ENCODE measurements at regions not wholly inside any gene's neighbourhood (a gene's known extent, or its start where the extent isn't known, plus 50 kb on each side); places are given as distances from the start of the nearest gene placed in this dataset.
A peak's percentile ranks its signal among the peaks of the same experiment; 100 is the strongest.
"Not testable (repeated sequence)": the region's sequence is repeated elsewhere in the genome, so short reads cannot be mapped to it uniquely, and the experiment has no call there.

DNA sequence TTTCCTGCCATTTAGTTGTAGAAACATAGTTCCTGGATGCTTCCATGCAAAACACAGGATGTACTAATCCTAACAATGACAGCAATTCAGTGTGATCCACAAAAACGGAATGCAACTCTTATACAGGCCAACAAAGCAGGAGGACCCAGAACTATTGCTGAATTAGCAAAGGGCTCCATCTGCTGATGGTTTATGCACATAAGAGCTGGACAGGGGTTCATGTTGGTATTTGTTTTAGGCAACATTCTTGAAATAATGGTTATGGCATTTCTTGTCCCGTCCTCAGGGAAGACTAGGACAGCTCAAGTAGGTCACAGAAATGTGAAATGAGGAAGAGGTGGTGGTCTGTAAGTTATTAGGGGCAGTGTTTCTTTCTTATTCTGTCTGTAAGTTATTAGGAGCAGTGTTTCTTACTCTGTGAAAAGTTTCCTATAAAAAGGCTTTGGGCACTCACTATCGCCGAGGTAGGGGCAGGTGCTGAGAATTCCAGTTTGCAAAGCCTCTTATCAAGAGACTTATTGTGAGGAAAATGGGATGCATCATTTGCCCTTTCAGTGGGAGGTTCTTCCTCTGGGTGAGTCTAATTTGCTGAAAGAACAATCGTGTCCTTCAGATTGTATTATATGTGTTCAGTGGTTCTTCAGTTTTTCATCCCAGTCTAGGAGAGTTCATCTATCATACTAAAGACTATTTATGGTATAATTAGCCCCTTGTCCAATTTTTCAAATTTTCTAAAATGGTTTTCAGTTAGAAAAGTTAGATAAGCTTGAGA, 171.1 kb downstream of the MCHR2 start:
- no peak overlapping the region for H3K27ac ChIP-seq (ENCODE audit: low read depth, low read length)
- H3K27me3 ChIP-seq (ENCODE audit: control insufficient read depth, insufficient read depth, low read length) = no peaks in the 10 kb centered on the region
- H3K9me3 ChIP-seq (ENCODE audit: control insufficient read depth, insufficient read depth, low read length) = no peaks in the 10 kb centered on the region
- peaks cover 7% of the 10 kb centered on the region for H3K4me1 ChIP-seq (ENCODE audit: control insufficient read depth, insufficient read depth, low read length)
- peak overlapping the region; percentile 59 for H3K4me3 ChIP-seq (ENCODE audit: low read depth, low read length)
- H3K36me3 ChIP-seq (ENCODE audit: control insufficient read depth, insufficient read depth, low read length) = no peaks in the 10 kb centered on the region
- H3K9ac ChIP-seq (ENCODE audit: low read depth, low read length) = peak overlapping the region; percentile 76

DNA sequence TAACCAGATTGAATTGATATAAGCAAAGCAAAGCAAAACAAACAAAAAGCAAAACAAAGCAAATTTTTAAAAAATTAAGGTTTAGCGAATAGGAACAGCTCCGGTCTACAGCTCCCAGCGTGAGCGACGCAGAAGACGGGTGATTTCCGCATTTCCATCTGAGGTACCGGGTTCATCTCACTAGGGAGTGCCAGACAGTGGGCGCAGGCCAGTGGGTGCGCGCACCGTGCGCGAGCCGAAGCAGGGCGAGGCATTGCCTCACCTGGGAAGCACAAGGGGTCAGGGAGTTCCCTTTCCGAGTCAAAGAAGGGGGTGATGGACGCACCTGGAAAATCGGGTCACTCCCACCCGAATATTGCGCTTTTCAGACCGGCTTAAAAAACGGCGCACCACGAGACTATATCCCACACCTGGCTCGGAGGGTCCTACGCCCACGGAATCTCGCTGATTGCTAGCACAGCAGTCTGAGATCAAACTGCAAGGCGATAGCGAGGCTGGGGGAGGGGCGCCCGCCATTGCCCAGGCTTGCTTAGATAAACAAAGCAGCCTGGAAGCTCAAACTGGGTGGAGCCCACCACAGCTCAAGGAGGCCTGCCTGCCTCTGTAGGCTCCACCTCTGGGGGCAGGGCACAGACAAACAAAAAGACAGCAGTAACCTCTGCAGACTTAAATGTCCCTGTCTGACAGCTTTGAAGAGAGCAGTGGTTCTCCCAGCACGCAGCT, 170.3 kb downstream of the MCHR2 start:
- Histone ChIP-seq H3K9ac (ENCODE audit: low read depth, low read length) (peak overlapping the region; percentile 76), H3K4me3 (ENCODE audit: low read depth, low read length) (peak overlapping the region; percentile 59)
- H3K36me3 ChIP-seq (ENCODE audit: control insufficient read depth, insufficient read depth, low read length); H3K4me1 ChIP-seq (ENCODE audit: control insufficient read depth, insufficient read depth, low read length); H3K27me3 ChIP-seq (ENCODE audit: control insufficient read depth, insufficient read depth, low read length); H3K9me3 ChIP-seq (ENCODE audit: control insufficient read depth, insufficient read depth, low read length); H3K27ac ChIP-seq (ENCODE audit: low read depth, low read length): not testable (repeated sequence)

DNA sequence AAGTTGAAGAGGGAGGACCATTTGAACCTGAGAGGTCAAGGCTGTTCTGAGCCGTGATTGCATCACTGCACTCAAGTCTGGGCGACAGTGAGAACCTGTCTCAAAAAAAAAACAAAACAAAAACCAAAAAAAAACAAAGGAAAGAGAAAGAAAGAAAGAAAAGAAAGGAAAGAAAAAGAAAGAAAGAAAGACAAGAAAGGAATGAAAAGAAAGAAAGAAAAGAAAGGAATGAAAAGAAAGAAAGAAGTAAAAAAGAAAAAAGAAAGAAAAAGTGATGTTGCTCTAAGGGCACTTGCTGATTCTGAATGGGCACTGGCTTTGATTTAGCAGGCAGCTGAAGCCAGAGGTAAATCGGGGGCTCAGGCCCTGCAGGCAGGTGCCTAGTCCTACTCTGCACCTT, 161.0 kb downstream of the MCHR2 start:
- H3K27me3 ChIP-seq (ENCODE audit: control insufficient read depth, insufficient read depth, low read length) = no peaks in the 10 kb centered on the region
- H3K36me3 ChIP-seq (ENCODE audit: control insufficient read depth, insufficient read depth, low read length) = no peaks in the 10 kb centered on the region
- no peak overlapping the region for H3K27ac ChIP-seq (ENCODE audit: low read depth, low read length)
- no peaks in the 10 kb centered on the region for H3K9me3 ChIP-seq (ENCODE audit: control insufficient read depth, insufficient read depth, low read length)
- H3K4me1 ChIP-seq (ENCODE audit: control insufficient read depth, insufficient read depth, low read length) = no peaks in the 10 kb centered on the region
- no peak overlapping the region for H3K9ac ChIP-seq (ENCODE audit: low read depth, low read length)
- H3K4me3 ChIP-seq (ENCODE audit: low read depth, low read length) = no peak overlapping the region

DNA sequence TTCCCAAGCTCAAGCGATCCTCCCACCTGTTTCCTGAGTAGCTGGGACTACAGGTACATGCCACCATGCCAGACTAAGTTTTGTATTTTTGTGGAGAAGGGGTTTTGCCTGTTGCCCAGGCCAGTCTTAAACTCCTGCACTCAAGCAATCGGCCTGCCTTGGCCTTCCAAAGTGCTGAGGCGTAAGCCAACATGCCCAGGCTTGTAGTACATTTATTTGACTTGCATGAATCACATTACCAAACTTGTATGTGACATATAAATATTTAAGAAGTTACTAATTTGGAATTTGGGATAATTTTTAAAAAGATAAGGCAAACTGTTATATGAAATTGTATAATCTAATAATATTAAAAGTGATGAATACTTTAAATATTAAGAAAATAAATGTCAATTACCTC, 157.6 kb downstream of the MCHR2 start:
- no peak overlapping the region for H3K9ac ChIP-seq (ENCODE audit: low read depth, low read length)
- H3K27me3 ChIP-seq (ENCODE audit: control insufficient read depth, insufficient read depth, low read length) = no peaks in the 10 kb centered on the region
- no peaks in the 10 kb centered on the region for H3K36me3 ChIP-seq (ENCODE audit: control insufficient read depth, insufficient read depth, low read length)
- no peak overlapping the region for H3K27ac ChIP-seq (ENCODE audit: low read depth, low read length)
- no peak overlapping the region for H3K4me3 ChIP-seq (ENCODE audit: low read depth, low read length)
- H3K9me3 ChIP-seq (ENCODE audit: control insufficient read depth, insufficient read depth, low read length) = no peaks in the 10 kb centered on the region
- H3K4me1 ChIP-seq (ENCODE audit: control insufficient read depth, insufficient read depth, low read length) = no peaks in the 10 kb centered on the region

DNA sequence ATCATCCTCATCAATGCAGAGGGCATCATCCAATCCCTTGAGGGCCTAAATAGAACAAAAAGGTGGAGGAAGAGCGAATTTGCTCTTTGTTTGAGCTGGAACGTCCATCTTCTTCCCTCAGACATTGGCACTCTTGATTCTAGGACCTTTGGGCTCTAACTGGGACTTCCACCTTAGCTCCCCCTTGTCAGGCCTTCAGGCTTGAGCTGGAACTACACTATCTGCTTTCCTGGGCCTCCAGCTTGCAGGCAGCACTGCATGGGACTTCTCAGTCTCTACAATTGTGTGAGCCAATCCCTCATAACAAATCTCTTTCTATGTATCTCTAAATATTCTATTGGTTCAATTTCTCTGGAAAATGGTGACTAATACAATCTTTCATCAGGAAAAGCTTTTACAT, 155.4 kb downstream of the MCHR2 start:
- Histone ChIP-seq H3K27ac (ENCODE audit: low read depth, low read length) (no peak overlapping the region), H3K27me3 (ENCODE audit: control insufficient read depth, insufficient read depth, low read length) (no peaks in the 10 kb centered on the region), H3K4me3 (ENCODE audit: low read depth, low read length) (no peak overlapping the region), H3K4me1 (ENCODE audit: control insufficient read depth, insufficient read depth, low read length) (no peaks in the 10 kb centered on the region), H3K9ac (ENCODE audit: low read depth, low read length) (no peak overlapping the region), H3K9me3 (ENCODE audit: control insufficient read depth, insufficient read depth, low read length) (no peaks in the 10 kb centered on the region), H3K36me3 (ENCODE audit: control insufficient read depth, insufficient read depth, low read length) (no peaks in the 10 kb centered on the region)

DNA sequence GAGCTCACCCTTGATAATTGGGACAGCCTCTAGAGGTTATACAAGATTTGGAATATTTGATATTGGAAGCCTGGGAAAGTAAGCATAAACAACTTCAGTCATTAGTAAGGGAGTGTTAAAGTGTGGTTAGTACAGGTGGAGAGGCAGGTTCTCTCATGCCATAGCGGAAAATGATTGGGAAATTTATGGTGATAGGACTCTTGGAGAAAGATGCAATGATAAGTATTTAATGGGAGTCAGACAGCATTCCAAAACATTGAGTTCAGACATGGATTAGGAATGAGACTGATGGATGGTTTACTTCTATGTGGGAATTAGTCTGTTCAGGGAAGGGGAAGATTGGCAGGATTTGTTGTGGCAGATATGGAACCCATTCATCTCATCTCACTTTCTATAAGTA, 152.7 kb downstream of the MCHR2 start:
- peaks cover 18% of the 10 kb centered on the region for H3K27me3 ChIP-seq (ENCODE audit: control insufficient read depth, insufficient read depth, low read length)
- no peak overlapping the region for H3K4me3 ChIP-seq (ENCODE audit: low read depth, low read length)
- no peak overlapping the region for H3K27ac ChIP-seq (ENCODE audit: low read depth, low read length)
- H3K9ac ChIP-seq (ENCODE audit: low read depth, low read length) = no peak overlapping the region
- H3K36me3 ChIP-seq (ENCODE audit: control insufficient read depth, insufficient read depth, low read length) = no peaks in the 10 kb centered on the region
- peaks cover 10% of the 10 kb centered on the region for H3K4me1 ChIP-seq (ENCODE audit: control insufficient read depth, insufficient read depth, low read length)
- no peaks in the 10 kb centered on the region for H3K9me3 ChIP-seq (ENCODE audit: control insufficient read depth, insufficient read depth, low read length)

DNA sequence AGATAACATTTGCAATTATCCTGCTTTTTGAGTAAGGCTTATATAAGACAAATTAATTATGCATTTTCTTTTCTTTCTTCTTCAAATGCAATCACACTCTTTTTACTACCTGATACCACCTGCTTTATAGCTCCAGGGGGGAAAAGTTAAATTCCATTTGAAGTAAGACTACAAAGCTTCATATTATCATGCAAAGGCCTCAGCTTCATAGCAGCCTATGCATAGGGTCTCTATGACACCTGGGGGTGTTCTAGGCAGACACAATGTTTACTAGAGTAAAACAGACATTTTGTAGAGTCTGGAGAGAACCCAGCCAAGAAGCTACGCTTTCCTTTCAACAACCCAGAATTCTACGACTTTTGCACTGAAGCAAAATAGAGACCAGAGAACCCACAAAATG, 148.0 kb downstream of the MCHR2 start:
- Histone ChIP-seq H3K36me3 (ENCODE audit: control insufficient read depth, insufficient read depth, low read length) (no peaks in the 10 kb centered on the region), H3K9ac (ENCODE audit: low read depth, low read length) (no peak overlapping the region), H3K27me3 (ENCODE audit: control insufficient read depth, insufficient read depth, low read length) (peaks cover 27% of the 10 kb centered on the region), H3K9me3 (ENCODE audit: control insufficient read depth, insufficient read depth, low read length) (no peaks in the 10 kb centered on the region), H3K4me3 (ENCODE audit: low read depth, low read length) (no peak overlapping the region), H3K27ac (ENCODE audit: low read depth, low read length) (no peak overlapping the region), H3K4me1 (ENCODE audit: control insufficient read depth, insufficient read depth, low read length) (peaks cover 15% of the 10 kb centered on the region)

DNA sequence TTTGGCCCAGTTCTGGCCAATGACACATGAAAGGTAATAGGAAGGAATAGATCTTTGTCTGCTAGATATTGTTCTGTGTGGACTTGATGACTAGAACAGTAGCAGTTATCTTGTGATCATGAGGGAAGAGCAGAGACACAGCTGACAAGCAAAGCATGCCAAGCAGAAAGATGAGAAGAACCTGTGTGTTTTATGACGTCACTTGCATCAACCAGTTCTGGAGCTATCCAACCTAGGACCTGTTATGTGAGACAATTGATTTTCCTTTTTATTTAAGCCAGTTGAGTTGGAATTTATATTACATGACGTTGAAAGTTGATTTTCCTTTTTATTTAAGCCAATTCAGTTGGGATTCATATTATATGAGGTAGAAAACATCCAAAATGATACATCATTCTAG, 143.2 kb downstream of the MCHR2 start:
- Histone ChIP-seq H3K27me3 (ENCODE audit: control insufficient read depth, insufficient read depth, low read length) (peaks cover 12% of the 10 kb centered on the region), H3K4me1 (ENCODE audit: control insufficient read depth, insufficient read depth, low read length) (peaks cover 10% of the 10 kb centered on the region), H3K9me3 (ENCODE audit: control insufficient read depth, insufficient read depth, low read length) (no peaks in the 10 kb centered on the region), H3K9ac (ENCODE audit: low read depth, low read length) (no peak overlapping the region), H3K4me3 (ENCODE audit: low read depth, low read length) (no peak overlapping the region), H3K27ac (ENCODE audit: low read depth, low read length) (no peak overlapping the region), H3K36me3 (ENCODE audit: control insufficient read depth, insufficient read depth, low read length) (no peaks in the 10 kb centered on the region)

DNA sequence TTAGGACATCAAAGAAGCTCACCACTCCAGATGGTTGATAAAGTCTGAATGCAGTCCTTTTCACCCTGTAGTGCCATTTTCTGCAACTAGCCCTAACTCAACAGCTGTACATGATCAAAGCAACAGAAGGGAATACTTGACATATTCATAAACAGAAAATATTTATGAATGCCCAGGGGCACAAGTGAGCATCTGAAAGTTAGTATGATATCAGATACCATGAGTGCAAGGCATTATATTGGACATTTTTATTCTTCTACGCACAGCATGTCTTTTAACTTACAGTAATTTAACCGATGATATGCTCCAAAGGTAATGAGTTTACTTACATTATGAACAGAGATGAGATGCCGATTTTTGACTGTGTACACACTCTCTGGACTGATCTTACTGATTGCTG, 142.0 kb downstream of the MCHR2 start:
- H3K36me3 ChIP-seq (ENCODE audit: control insufficient read depth, insufficient read depth, low read length) = no peaks in the 10 kb centered on the region
- no peaks in the 10 kb centered on the region for H3K9me3 ChIP-seq (ENCODE audit: control insufficient read depth, insufficient read depth, low read length)
- H3K27ac ChIP-seq (ENCODE audit: low read depth, low read length) = no peak overlapping the region
- H3K4me1 ChIP-seq (ENCODE audit: control insufficient read depth, insufficient read depth, low read length) = no peaks in the 10 kb centered on the region
- no peak overlapping the region for H3K4me3 ChIP-seq (ENCODE audit: low read depth, low read length)
- peaks cover 2% of the 10 kb centered on the region; the same call in 1 of the 2 replicates for H3K27me3 ChIP-seq (ENCODE audit: control insufficient read depth, insufficient read depth, low read length)
- H3K9ac ChIP-seq (ENCODE audit: low read depth, low read length) = no peak overlapping the region

DNA sequence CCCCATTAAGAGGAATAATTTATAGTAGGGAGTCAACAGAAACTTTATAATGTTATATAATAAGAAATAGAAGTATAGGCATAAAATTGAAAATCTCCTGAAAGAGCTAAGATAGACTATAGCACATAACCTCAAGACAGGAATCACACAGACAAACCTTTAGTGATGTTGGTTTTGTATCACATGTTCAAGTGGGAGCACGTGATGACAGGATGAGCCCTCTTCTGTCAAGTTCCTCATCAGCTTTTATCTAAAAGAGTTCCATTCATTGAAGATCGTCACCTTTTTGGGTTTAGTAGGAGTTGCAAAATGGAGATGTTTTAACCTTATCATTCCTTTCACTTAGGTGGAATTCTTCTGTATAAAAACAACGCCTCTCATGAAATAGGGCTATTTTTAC, 127.0 kb downstream of the MCHR2 start:
- Histone ChIP-seq H3K4me3 (ENCODE audit: low read depth, low read length) (no peak overlapping the region), H3K9ac (ENCODE audit: low read depth, low read length) (no peak overlapping the region), H3K36me3 (ENCODE audit: control insufficient read depth, insufficient read depth, low read length) (no peaks in the 10 kb centered on the region), H3K27me3 (ENCODE audit: control insufficient read depth, insufficient read depth, low read length) (peaks cover 12% of the 10 kb centered on the region), H3K4me1 (ENCODE audit: control insufficient read depth, insufficient read depth, low read length) (no peaks in the 10 kb centered on the region), H3K9me3 (ENCODE audit: control insufficient read depth, insufficient read depth, low read length) (no peaks in the 10 kb centered on the region), H3K27ac (ENCODE audit: low read depth, low read length) (no peak overlapping the region)

DNA sequence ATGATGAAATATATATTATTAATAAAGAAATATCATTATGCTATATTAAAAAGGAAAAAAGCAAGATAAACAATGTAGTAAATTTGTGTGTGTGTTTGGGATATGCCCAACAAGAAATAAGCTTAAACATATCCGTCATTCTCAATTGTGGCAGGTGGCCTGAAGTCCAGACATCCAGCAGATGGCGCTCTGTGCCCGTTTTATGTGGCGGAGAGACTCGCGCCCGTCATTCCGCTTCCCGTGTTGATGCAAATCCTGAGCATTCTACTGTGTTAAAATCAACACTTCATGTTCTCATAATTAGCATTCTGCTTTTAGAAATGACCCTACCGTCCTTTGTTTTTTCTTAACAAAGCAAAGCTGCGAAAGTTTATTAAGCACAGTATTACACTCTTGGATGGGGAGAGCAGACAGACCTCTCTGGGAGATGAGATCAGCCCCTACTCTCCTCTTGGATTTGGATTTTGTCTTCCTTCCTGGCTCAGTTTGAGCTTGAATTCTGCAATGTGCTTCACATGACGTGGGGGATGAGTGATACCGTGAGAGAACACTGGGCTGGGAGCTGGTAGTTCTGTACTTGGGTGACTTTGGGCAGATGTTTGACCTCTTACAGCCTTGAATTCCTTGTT, 125.8 kb downstream of the MCHR2 start:
- Histone ChIP-seq H3K36me3 (ENCODE audit: control insufficient read depth, insufficient read depth, low read length) (no peaks in the 10 kb centered on the region), H3K9me3 (ENCODE audit: control insufficient read depth, insufficient read depth, low read length) (no peaks in the 10 kb centered on the region), H3K4me3 (ENCODE audit: low read depth, low read length) (peak overlapping the region; percentile 24), H3K27me3 (ENCODE audit: control insufficient read depth, insufficient read depth, low read length) (peaks cover 12% of the 10 kb centered on the region), H3K9ac (ENCODE audit: low read depth, low read length) (no peak overlapping the region), H3K27ac (ENCODE audit: low read depth, low read length) (no peak overlapping the region), H3K4me1 (ENCODE audit: control insufficient read depth, insufficient read depth, low read length) (no peaks in the 10 kb centered on the region)

Measured in HUES48 (cell line).